GM12891 (cell line): ENCODE measurements at regions not wholly inside any gene's neighbourhood (a gene's known extent, or its start where the extent isn't known, plus 50 kb on each side); places are given as distances from the start of the nearest gene placed in this dataset.

ENCODE experiments used
- PAX5 ChIP-seq: IDR thresholded peaks from 2 replicates; pipeline ENCODE4 v1.6.1; 2011; ENCODE audit warnings: low read length, moderate library complexity, mild to moderate bottlenecking; ENCODE audit not compliant: insufficient read depth, severe bottlenecking
- POLR2A ChIP-seq: IDR thresholded peaks from 2 replicates; pipeline ENCODE4 v1.6.1; 2011; ENCODE audit warnings: low read depth, low read length, control low read depth
- POLR2AphosphoS5 ChIP-seq: IDR thresholded peaks from 2 replicates; pipeline ENCODE4 v1.6.1; 2011; ENCODE audit warnings: low read depth, low read length, control low read depth
- POU2F2 ChIP-seq: IDR thresholded peaks from 2 replicates; pipeline ENCODE4 v1.6.1; 2011; ENCODE audit warnings: low read depth, mild to moderate bottlenecking, control low read depth, low read length, moderate library complexity
- SPI1 ChIP-seq: IDR thresholded peaks from 2 replicates; pipeline ENCODE4 v1.6.1; 2011; ENCODE audit warnings: low read depth, low read length, control low read depth
- TAF1 ChIP-seq: IDR thresholded peaks from 2 replicates; pipeline ENCODE4 v1.6.1; 2011; ENCODE audit warnings: low read depth, low read length, control low read depth

- TF ChIP-seq POLR2AphosphoS5 = no peak
- TF ChIP-seq POLR2A = no peak
- no peak for TF ChIP-seq TAF1
- TF ChIP-seq PAX5 = no peak
- no peak for TF ChIP-seq SPI1
- no peak for TF ChIP-seq POU2F2
These were observed 315.0 kb upstream of the SLC39A10 start for GRCh38 chr2:195342061-195342460.
